HEK293 (cell line): ENCODE measurements at regions not wholly inside any gene's neighbourhood (a gene's known extent, or its start where the extent isn't known, plus 50 kb on each side); places are given as distances from the start of the nearest gene placed in this dataset.

Experiments
- BCL6B ChIP-seq: fragments of 450-650 bp; formaldehyde crosslinking; IDR thresholded peaks from 2 replicates; pipeline ENCODE4 v1.5.1; 2017; ENCODE audit warnings: missing biosample characterization, missing genetic modification characterization
- CTCF ChIP-seq: fragments of 450-650 bp; formaldehyde crosslinking; IDR thresholded peaks from 2 replicates; pipeline ENCODE4 v1.5.1; 2016; ENCODE audit warnings: missing biosample characterization, missing genetic modification characterization
- REPIN1 ChIP-seq: fragments of 450-650 bp; formaldehyde crosslinking; IDR thresholded peaks from 2 replicates; pipeline ENCODE4 v1.5.1; 2017; ENCODE audit warnings: missing biosample characterization, missing genetic modification characterization, low read depth
- ZFP41 ChIP-seq: fragments of 450-650 bp; formaldehyde crosslinking; IDR thresholded peaks from 2 replicates; pipeline ENCODE4 v1.5.1; 2016; ENCODE audit warnings: missing biosample characterization, missing genetic modification characterization, borderline replicate concordance
- ZNF132 ChIP-seq: fragments of 450-650 bp; formaldehyde crosslinking; IDR thresholded peaks from 2 replicates; pipeline ENCODE4 v1.5.1; 2017; ENCODE audit warnings: missing biosample characterization, missing genetic modification characterization, borderline replicate concordance
- ZNF2 ChIP-seq: fragments of 450-650 bp; formaldehyde crosslinking; IDR thresholded peaks from 2 replicates; pipeline ENCODE4 v1.5.1; 2016; ENCODE audit warnings: missing biosample characterization, missing genetic modification characterization
- ZNF292 ChIP-seq: fragments of 450-650 bp; formaldehyde crosslinking; IDR thresholded peaks from 2 replicates; pipeline ENCODE4 v1.5.1; 2016; ENCODE audit warnings: low read depth, missing biosample characterization, missing genetic modification characterization, borderline replicate concordance
- ZNF391 ChIP-seq: fragments of 450-650 bp; formaldehyde crosslinking; IDR thresholded peaks from 2 replicates; pipeline ENCODE4 v1.5.1; 2016; ENCODE audit warnings: low read depth, missing biosample characterization, missing genetic modification characterization, borderline replicate concordance
- ZNF776 ChIP-seq: fragments of 450-650 bp; formaldehyde crosslinking; IDR thresholded peaks from 2 replicates; pipeline ENCODE4 v1.5.0; 2017; ENCODE audit warnings: missing biosample characterization, missing genetic modification characterization, borderline replicate concordance

- TF ChIP-seq ZNF391 (tag by site-specific recombination) (no peak), CTCF (tag by site-specific recombination) (no peak), REPIN1 (tag by site-specific recombination) (no peak), BCL6B (tag by site-specific recombination) (no peak), ZFP41 (no peak), ZNF2 (tag by site-specific recombination) (no peak), ZNF132 (tag by site-specific recombination) (no peak), ZNF776 (tag by site-specific recombination) (no peak), ZNF292 (tag by site-specific recombination) (no peak)
Observed at GRCh38 chr11:112481431-112481830, 220.8 kb upstream of the PLET1 start.
